Hematopoietic multipotent progenitor cell treated with erythropoietin and hydrocortisone succinate and interleukin-3 and kit ligand, for 6 days (in vitro differentiated cells): ENCODE measurements at regions not wholly inside any gene's neighbourhood (a gene's known extent, or its start where the extent isn't known, plus 50 kb on each side); places are given as distances from the start of the nearest gene placed in this dataset.

Source experiments
- DNase-seq: peaks from one replicate; pipeline ENCODE4 v3.0.0-alpha.2; 2015

DNA sequence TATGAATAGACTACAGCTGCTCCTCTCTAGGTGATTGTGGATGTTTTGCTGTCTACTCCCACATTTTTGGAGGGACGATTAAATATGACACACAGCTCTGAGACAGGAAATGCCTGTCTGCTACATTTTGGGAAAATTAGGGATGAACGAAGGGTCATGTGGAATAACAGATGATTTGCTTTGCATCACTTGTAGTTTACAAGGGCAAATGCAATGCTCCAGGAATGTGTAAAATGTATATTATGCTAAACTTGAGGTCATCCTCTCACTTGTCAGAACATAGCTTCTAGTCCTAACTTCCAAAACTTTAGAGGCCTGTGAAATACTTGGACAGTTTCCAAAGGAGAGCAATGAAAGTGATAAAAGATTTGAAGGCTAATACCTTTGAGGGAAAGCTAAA is 284.2 kb upstream of the DACH1 start:
- no peak for DNase-seq

DNA sequence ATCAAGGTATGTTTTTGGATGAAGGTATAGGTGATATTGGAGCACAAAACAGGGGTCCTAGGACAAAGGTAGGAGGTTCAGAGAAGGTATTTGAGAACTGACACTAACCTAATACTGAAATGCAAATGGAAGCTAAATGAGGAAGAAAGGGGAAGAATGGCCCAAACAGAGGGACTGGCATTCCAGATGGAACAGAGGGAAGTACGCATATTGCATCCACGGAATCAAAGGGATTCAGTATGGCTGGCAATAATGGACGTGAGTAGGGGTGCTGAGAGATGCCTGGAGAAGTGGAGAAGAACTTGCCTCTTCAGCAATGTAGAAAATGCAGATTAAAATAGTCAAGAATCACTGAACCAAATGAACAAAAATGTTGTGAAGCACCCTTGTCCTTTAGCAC is 283.5 kb upstream of the DACH1 start:
- DNase-seq: no peak

DNA sequence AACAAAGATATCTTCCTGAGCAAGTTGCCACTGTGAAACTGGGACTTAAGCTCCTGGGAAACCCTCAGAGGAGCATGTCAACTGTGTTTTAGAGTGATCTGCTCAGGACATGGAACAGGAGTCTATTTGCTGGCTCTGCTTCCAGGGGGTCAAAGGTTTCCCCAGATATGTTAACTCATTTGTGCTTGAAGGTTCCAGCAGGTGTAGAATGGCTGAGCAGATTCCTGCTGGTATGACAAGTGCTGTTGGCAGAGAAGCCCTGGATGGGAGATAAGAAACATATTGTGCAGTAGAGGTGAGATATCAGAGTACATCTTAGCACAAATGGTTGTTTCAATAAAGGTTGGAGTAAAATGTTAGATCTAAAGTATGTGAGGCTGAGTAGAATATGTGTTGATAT is 282.7 kb upstream of the DACH1 start:
- DNase-seq: no peak

DNA sequence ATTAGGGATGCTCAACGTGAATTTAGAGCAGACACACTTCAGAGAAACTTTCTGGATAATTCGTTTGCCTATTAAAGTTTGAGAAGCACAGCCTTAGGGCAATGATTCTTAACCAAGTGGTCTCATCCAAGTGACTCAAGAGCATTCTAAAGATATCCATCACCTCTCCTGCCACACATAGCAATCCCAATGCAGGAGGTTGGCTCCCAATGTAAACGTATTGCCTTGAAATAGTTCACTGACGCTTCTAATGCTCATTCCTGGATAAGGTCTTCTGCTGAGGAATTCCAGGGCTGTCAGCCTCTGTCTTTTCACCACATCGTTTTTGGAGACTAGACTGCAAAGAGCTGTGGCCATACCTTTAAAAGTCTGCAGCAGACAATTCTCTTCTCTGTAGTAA is 279.8 kb upstream of the DACH1 start:
- no peak for DNase-seq

DNA sequence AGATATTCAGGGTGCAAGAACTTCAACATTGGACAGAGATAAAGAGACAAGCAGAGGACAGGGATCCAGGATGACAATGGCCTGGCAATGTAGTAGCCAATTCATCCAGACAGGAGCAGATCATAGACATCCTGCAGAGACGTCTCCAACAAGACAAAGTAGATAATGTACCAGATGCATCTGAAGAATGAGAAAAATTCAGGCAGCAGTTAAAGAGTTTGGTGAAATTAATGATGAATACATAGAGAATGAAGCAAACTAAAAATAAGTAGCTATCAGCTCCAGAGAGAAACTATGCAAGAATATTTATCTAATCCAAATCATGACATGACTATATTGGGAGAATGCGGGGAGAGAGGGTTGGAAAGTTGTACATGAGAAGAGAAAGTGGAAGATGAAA is 278.4 kb upstream of the DACH1 start:
- no peak for DNase-seq

DNA sequence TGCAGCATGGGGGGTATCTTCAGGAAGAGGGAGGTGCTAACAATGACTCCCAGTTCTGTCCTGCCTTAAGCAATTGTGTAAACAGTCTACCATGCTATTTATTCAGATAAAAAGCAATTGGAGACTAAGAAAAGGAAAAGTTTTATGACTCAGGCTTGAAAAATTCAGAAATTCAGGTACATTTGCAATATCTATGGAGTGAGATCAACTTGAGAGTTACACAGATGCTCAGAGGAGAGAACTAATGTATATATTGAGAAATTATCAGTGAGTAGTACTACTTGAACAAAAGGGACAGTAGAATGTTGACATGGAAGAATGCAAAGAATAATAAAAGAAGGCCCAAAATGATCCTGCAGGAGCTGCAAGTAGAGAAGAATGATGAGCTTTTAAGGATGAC is 277.6 kb upstream of the DACH1 start:
- no peak for DNase-seq

DNA sequence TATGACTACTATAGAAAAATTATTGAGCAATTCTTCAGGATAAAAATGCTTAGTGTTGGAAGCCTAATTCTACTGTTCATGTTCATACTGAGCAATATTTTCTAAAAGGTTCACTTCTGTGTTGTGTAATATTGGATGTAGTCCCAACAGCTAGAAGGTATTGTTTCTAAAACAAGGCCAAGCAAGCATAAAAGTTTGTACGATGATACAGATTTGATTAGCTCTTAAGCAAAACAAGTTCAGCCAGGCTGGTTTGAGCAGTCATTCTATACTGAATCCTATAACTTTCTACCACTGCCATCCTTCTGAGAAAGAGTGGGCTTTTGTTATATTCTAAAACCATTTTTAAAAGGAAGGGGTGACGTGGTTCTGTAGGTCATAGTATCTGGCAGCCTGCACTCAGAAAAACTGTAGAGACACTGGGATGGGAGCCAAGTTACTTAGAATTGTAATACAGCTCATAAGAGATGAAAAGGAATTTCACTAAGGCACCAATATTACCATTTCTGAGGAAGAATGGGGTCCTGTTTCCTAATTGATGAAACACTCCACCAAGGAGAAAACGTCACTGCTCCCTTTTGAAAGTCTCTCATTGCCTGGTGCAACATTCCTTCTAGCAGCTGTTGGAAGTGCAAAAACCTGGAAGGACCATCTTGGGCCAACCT is 275.0 kb upstream of the DACH1 start:
- DNase-seq: no peak

DNA sequence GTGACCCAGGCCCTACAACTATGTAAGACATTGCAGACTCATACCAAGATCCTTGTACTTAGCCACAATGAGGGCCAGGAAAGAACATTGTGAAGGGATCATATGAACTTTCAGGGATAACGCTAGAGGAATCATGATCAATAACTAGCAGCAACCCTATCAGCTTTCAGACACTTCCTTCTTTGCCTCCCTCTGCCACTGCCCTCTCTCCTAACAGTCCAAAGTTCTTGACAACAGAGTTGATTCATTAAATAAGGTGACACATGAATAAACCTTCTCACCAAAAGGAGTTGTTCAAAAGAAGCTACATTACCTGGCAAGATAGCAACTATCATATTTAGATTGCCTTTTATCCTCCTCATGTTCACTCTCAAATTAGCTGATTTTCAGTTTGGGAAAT is 272.2 kb upstream of the DACH1 start:
- DNase-seq: no peak

DNA sequence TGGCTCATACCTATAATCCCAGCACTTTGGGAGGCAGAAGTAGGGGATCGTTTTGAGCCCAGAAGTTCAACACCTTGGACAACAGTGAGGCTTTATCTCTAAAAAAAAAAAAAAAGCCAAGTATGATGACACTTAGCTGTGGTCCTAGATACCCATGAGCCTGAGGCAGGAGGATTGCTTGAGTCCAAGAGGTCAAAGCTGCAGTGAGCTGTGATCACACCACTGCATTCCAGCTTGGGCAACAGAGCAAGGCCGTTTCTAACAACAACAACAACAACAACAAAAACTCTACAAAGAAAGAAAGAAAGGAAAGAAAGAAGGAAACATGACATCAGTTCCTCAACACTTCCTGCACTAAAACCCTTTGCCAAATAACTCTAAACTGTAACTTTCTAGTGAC is 265.1 kb upstream of the DACH1 start:
- DNase-seq: no peak

DNA sequence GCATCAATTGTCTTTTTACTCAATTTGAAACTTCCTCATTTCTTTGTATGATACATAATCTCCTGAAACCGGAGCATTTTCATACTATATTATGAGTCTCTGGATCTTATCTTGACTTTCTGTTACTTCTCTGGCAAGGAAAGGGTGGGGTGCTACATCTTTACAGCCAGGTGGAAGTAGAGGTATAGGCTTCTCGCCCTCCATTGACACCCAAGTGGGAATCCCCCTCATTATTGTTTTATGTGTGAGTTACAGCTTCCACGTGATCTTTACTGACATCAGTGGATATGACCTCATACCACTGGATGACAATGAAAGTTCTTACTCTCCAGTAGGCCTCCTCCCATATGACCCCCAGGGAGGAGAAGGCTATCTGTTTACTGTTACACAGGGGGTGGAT is 262.1 kb upstream of the DACH1 start:
- DNase-seq: no peak

DNA sequence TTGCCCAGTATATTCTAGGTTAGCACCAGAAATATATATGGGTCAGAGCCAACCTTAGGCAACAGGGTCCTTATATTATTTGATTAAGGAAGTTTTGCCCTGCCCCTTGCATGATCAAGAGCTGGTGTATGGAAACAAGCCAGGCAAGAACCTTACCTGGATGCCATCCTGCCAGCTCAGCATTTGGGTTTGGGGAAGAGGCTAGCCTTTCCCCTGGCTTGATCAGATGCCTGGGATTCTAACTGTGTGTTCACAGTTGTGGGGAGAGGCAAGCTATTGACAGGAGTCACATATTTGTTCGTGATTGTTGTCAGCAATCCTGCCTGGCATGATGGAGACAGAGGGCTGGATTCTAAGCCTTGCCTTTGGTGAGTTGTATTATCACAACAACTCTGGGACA is 260.0 kb upstream of the DACH1 start:
- no peak for DNase-seq

DNA sequence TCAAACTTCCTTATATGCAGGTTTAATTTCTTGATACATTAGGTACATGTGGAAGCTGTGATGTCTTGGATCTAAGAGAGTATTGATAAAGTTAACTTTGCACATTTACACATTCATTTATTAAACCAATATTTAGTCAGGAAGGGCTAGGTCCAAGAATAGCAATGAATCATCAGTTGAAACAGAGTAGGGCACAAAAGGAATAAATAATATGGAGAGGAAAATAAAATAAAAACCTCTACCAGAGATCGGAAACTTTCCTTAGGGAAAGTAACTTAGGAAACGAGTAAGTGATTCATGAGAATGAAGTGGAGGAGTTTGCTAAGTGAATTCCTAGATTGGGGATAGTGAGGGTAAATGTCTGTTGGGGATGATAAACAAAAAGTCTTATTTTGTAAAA is 259.4 kb upstream of the DACH1 start:
- DNase-seq: no peak

DNA sequence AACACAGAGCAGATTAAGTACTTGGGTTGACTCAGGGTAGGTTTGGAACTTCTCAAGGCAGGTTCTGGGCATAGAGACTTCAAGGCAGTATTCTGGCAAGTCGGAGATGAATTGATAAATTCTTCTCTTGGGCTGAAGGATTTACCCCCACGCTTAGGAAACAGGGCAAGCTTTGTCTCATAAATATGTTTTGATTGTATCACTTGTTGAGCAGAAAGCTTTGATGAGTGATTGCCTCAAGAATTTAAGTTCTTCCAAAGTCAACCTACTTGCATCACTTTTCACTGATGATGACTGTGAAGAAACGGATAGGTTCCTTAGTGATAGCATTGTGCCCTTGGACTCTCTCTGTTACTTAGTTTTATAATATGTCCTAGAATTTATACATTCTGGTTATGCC is 258.6 kb upstream of the DACH1 start:
- no peak for DNase-seq

DNA sequence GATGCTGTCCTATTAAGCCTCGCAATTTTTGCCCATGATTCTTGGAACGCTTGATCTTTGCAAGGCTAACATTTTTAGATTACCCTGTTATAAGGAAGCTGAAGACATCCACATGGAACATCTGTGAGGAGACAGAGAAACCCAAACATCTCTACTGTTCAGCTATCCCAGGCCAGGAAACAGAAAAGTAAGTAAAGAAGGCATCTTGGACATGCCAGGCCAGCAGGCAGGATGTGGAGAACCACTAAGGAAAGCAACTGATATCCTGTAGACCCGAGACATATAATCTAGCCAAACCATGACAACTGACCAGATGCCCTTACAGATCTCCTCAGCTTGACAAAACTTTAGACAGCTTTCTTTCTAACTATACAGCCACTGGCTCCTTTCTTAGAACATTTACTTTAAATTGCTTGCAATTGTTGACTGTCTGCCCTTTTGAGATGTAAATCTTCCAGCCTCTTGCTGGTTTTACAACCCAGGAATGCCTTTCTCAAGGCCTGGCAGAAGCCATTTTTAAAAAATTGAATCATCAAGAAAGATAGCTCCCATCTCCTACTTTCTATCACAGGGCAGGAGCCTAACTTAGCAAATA is 255.8 kb upstream of the DACH1 start:
- DNase-seq: no peak

DNA sequence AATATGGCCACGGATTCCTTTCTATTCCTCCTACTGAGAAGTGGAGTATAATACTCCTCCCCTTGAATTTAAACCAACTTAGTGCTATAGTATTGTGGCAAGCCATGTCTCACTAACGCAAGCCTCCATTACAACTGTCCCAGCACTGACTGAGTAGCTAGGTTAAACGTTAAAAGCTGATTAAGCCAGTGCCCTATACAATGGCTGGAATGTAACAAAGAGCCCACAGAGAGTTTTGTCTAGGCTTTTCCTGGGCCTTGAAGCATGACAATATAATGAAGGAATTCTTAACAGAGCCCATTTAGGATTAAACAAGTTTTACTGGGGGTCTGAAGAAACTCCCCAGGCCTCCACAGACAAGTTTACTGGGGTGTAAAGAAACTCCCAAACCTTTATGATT is 254.5 kb upstream of the DACH1 start:
- DNase-seq: no peak

DNA sequence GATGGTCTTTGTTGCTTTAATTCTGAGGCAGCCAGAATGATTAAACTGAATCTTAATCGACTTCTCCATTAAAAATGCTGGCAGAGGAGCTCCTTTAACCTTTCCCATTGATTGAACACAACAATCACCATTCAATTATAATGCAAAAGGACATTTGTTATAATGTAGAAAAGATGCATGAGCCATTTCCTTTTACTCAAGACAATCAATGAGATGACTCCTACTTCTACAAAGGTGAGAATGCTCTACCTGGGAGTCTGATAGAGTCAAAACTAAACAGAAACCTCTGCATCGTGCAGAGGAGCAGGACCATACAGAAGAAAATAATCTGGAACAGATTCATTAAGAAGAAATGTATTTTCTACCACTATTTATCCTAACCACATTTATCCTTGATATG is 253.6 kb upstream of the DACH1 start:
- no peak for DNase-seq

DNA sequence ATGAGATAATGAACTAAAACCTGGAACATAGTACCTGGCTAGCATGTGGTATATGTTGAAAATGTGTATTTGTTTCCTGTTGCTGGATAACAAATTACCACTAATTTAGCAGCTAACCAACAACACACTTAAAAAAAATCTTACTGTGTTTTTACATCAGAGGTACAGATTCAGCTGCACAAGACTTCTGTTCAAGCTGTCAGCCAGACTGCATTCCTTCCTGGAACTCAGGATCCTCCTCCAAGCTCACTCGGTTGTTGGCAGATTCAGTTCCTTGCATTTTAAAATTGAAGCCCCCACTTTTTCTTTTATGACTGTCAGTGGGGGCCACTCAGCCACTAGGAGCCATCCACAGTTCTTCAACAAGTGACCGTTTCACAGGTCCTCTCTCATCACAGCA is 246.9 kb upstream of the DACH1 start:
- DNase-seq: no peak

DNA sequence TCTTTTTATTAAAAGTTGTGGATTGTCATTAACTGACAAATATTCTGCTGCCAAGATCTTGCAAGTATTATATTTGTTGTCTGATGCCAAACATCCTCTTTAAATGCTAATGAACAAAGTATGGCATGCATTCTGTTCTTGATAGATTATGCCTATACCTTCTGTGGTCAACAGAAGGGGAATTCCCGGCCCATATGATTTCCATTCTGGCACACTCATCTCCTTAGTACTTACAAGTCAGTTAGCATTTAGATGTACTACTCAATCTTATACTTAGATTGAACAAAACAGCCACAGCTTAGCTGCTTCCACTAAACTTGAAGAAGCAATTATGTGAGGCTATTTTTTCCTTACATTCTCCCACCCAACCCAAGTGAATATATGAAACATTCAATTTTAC is 246.1 kb upstream of the DACH1 start:
- no peak for DNase-seq

DNA sequence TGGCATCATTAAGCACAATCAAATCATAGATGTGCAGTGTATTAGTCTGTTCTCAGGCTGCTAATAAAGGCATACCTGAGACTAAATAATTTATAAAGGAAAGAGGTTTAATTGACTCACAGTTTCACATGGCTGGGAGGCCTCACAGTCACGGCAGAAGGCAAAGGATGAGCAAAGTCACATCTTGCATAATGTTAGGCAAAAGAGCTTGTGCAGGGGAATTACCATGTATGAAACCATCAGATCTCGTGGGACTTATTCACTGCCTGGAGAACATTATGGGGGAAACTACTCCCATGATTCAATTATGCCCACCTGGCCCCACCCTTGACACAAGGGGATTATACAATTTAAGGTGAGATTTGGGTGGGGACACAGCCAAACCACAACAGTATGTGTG is 245.2 kb upstream of the DACH1 start:
- DNase-seq: no peak

DNA sequence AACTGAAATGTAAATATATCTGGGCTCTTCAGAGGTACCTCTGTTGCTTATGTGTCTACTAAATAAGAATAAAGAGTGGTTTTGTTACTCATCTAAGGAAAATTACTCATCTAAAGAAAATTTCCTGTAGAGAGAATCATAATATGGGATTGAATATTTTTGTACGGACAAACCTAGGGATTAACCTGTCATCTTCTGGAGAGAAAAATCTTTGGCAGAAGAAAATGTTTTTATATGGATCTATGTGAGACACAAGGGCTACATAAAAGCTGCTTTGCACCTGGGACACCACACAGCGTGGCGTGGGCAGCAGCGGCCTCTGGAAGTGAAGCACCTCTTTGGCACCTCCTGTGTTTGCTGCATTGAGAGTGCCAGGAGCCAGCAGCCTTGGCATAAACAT is 242.9 kb upstream of the DACH1 start:
- DNase-seq: no peak

DNA sequence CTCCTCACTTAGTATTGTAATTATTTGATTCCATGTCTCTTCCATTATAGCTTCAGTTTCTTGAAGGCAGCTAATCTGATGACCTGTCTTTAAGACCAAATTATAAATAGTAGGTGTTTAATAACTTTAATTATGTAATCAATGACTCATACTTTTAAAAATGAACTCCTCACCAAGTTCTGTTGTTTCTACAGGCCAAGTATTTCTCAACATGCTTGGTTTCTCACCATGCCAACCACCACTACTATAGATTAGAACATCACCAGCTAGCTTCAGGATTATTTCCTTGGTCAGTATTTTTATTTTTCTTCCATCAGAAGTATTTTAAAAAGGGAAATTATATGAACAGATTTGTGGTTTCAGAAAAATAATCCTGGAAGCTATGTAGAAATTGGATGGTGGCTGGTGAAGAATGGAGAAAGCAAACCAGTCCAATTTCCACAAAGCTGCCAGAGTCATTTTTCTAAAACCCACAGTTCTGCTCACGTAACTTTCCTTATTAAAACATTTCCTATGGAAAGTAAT is 237.7 kb upstream of the DACH1 start:
- no peak for DNase-seq

DNA sequence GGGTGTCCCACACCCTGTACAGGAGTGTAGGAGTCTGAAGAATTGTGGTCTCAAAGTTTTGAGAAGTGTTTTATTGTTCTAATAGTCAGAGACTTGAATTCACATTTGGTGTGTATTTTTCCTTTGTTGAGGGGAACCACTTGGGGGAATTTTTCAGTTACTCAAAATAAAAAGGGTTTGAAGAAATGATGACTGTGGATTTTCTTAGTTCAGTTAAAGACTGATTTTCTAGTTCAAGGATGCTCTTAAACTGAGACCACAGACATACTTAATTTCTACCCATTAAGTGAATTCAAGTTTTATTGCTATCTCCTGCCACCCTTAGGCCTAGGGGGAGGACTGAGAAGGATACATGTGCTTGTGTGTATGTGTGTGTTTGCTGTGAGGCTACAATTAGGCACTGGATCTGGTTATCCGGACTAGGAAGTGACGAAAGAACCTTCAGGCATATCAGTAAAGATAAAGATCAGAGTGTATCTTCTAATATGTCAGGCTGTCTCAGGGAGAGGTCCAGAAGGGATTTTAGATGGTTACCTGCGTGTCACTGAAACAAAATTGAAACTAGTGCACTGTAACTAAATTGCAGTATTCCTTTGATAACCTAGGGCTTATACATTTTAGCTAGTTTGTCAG is 234.9 kb upstream of the DACH1 start:
- DNase-seq: no peak

DNA sequence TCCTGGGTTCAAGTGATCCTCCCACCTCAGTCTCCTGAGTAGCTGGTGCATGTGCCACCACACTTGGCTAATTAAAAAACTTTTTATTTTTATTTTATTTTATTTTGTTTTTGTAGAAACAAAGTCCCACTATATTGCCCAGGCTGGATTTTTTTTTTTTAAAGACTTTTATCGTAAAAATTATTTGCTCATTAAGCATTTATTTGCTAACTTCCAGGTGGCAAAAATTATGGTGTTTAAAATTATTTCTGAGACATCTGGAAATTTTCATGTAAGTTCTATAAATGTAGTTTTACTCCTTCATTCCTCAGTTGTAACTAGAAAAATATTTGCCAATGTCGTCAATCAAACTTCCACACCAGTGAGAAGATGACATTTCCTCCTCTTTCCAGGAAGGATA is 233.3 kb upstream of the DACH1 start:
- DNase-seq: no peak

DNA sequence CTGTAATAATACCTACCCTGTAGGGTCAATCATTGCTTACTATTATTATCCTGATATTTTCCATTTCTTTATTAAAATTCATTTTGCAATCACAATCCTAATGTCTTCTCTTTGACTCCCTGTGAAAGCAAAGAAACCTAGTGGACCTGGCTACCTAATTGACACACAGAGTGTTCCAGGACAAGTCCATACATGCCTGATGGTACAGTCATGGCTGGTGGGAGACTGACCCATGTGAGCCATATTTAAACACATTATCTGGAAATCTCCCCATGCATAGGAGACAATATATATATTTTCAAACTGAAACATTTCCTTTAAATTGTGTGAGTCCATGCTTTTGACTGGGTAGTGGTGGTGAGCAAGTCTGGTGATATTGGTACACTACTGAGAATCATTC is 230.6 kb upstream of the DACH1 start:
- DNase-seq: no peak

DNA sequence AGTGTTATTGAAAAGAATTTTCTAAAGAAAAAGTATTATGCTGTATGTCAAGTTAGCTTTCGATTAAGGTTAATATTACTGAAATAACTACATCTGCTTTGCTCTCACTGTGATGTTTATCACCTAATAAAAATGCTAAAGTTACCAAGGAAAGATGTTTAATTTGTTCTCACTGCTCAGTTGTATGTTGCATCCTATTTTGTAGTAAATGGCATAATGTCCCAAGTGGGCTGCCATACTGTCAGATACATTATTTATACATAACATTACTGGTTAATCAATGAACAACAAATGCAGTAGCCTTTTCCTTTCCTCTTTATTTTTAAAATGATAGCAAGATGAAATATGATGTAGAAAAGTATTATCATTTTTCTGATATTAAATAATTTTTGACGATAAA is 226.3 kb upstream of the DACH1 start:
- no peak for DNase-seq
